SK-N-SH treated with all-trans-retinoic acid at 6 μM for 48 hours (cell line): ENCODE measurements at regions not wholly inside any gene's neighbourhood (a gene's known extent, or its start where the extent isn't known, plus 50 kb on each side); places are given as distances from the start of the nearest gene placed in this dataset.

Source experiments
- BACH2 ChIP-seq: fragments of 250-450 bp; sonication (Bioruptor Pico); IDR thresholded peaks from 2 replicates; pipeline ENCODE4 v1.9.0; 2021; ENCODE audit warnings: mild to moderate bottlenecking, borderline replicate concordance
- OSR1 ChIP-seq: fragments of 250-450 bp; sonication (Bioruptor Pico); IDR thresholded peaks from 2 replicates; pipeline ENCODE4 v1.8.0; 2022; ENCODE audit warnings: moderate library complexity, mild to moderate bottlenecking, inconsistent platforms
- PPARA ChIP-seq: fragments of 250-450 bp; sonication (Bioruptor Pico); IDR thresholded peaks from 2 replicates; pipeline ENCODE4 v1.5.0; 2020; ENCODE audit warnings: mild to moderate bottlenecking, borderline replicate concordance

DNA sequence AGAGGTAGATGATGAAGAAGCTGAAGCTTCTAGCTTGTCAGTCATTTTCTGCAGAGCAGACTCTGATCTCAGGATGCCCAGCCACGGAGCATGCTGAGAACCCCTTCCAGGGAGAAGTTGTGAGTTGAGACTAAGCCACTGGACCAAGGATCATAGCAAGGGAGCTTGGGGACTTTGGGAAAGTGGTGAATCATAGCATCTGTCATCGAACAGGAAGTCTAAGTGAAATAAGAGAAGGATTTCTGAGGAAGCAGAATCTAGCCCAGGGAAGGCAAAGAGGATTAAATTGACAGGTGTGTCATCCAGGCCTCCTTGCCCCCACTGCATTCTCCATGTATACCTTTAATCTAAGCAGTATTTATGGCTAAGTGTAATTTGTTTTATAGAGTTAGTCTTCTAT is 71.8 kb upstream of the TMEM108 start:
- TF ChIP-seq OSR1: no peak
- TF ChIP-seq PPARA: no peak
- TF ChIP-seq BACH2: no peak
